Ectodermal cell (in vitro differentiated cells): ENCODE measurements at regions not wholly inside any gene's neighbourhood (a gene's known extent, or its start where the extent isn't known, plus 50 kb on each side); places are given as distances from the start of the nearest gene placed in this dataset.

Experiments used
- H3K27ac ChIP-seq: 2 replicates; pipeline ENCODE4 v1.7.0; 2013; ENCODE audit warnings: mild to moderate bottlenecking, low read depth, low read length; ENCODE audit not compliant: insufficient read depth, poor library complexity, severe bottlenecking
- H3K27me3 ChIP-seq: 2 replicates; pipeline ENCODE4 v1.7.0; 2013; ENCODE audit warnings: mild to moderate bottlenecking, low read length; ENCODE audit not compliant: insufficient read depth, control insufficient read depth, poor library complexity, severe bottlenecking
- H3K36me3 ChIP-seq: one replicate; pipeline ENCODE4 v1.7.0; 2013; ENCODE audit warnings: low read length; ENCODE audit not compliant: control insufficient read depth, insufficient read depth
- H3K4me1 ChIP-seq: one replicate; pipeline ENCODE4 v1.7.0; 2013; ENCODE audit warnings: low read length; ENCODE audit not compliant: control insufficient read depth, insufficient read depth
- H3K4me3 ChIP-seq: 2 replicates; pipeline ENCODE4 v1.7.0; 2013; ENCODE audit warnings: low read depth, low read length, control low read depth; ENCODE audit not compliant: insufficient read depth
- H3K9me3 ChIP-seq: 2 replicates; pipeline ENCODE4 v1.7.0; 2013; ENCODE audit warnings: mild to moderate bottlenecking, low read length, moderate library complexity; ENCODE audit not compliant: control insufficient read depth
- WGBS, 2 experiments: methylation state at CpG; one replicate each; pipeline ENCODE4 v1.1.7; 2013; ENCODE audit warnings: missing lambda C conversion rate in 2 of 2; 5-methylcytosine and 5-hydroxymethylcytosine counted together

DNA sequence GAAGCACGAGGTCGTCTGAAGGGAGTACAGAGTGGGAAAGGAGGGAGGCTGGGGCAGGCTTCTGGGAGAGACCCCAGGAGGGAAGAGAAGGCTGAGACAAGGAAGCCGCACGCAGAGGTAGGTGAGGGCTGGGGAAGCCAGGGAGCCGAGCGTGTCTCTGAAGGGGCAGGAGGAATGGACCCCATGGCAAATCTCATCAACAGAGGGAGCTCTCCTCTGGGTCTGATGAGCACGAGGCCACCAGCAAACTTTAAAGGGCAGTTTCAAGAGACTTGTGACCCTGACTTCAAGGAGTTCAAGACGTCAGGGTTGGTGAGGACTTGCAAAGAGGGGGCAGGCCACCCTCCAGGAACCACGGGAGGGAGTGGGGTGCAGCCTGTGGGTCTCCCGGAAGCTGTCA is 326.2 kb upstream of the IRX2 start:
- no peaks in the 10 kb centered on the region for H3K9me3 ChIP-seq
- H3K4me3 ChIP-seq = no peak overlapping the region
- no peaks in the 10 kb centered on the region for H3K36me3 ChIP-seq
- no peak overlapping the region for H3K27ac ChIP-seq
- no peaks in the 10 kb centered on the region for H3K27me3 ChIP-seq
- 87 to 89% methylated on average over 10 of the region's 10 CpGs for WGBS, 2 experiments
- no peaks in the 10 kb centered on the region for H3K4me1 ChIP-seq

DNA sequence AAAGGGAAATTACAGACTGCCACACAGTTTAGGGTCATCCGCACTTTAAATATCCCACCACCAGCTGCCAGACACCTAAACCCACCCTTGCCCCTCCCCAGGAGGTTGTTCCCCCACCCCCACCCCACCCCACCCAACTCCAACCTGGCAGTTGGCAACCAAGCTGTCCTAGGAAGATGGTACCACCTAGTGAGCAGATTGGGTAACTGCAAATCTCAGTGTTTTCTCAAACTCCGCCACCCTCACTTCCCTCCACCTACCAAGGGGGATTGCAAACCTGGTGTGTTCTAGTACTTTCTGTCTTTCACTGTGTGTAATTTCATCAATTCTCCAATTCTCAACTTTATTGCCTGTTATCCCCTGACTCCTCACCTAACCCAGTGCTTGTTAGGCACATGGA is 323.8 kb upstream of the IRX2 start:
- Histone ChIP-seq H3K4me1 (no peaks in the 10 kb centered on the region), H3K27ac (no peak overlapping the region), H3K27me3 (no peaks in the 10 kb centered on the region), H3K4me3 (no peak overlapping the region), H3K9me3 (no peaks in the 10 kb centered on the region), H3K36me3 (no peaks in the 10 kb centered on the region)
- 71 to 75% methylated on average over 2 of the region's 2 CpGs for WGBS, 2 experiments

DNA sequence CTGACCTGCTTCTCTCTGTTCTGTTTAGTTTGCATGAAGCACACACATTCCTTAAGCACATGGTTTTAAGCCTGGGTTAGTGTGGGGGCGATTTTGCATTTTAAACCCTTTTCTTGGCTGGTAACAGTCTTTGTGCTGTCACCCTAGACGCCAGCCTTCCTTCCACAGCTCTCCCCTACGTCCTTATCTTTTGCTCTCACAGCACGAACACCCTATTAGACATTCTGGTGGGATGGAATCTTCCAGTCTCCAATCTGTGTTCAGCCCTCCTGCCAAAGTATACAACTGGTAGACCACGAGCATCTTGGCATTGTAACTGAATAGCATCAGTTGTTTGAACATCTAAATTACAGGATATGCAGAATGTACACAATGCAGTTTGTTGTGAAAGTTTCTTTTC is 316.9 kb upstream of the IRX2 start:
- H3K27me3 ChIP-seq = no peaks in the 10 kb centered on the region
- no peak overlapping the region for H3K4me3 ChIP-seq
- 71 to 73% methylated on average over 5 of the region's 5 CpGs for WGBS, 2 experiments
- H3K9me3 ChIP-seq = no peaks in the 10 kb centered on the region
- no peaks in the 10 kb centered on the region for H3K36me3 ChIP-seq
- H3K27ac ChIP-seq = no peak overlapping the region
- no peaks in the 10 kb centered on the region for H3K4me1 ChIP-seq

DNA sequence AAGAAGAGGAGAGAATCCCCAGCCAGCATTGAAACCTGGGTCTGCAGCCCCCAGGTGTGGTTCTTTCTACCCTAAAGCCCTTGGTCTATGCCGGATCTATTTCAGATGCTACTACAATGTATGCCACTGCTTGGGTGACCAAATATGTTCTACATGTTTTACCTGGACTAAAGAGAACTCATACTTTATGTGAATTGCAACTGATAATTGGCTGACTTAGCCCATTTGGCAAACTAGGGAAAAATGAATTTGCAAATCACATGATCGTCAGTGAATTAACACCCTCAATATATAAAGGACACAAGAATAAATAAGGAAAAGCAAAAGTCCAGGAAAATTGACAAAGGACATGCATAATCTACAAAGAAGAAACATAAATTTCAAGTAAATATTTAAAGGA is 308.8 kb upstream of the IRX2 start:
- Histone ChIP-seq H3K27me3 (no peaks in the 10 kb centered on the region), H3K27ac (no peak overlapping the region), H3K9me3 (no peaks in the 10 kb centered on the region), H3K4me3 (no peak overlapping the region), H3K36me3 (no peaks in the 10 kb centered on the region), H3K4me1 (no peaks in the 10 kb centered on the region)
- WGBS, 2 experiments = 50 to 64% methylated on average over 1 to 2 of the region's 2 CpGs

DNA sequence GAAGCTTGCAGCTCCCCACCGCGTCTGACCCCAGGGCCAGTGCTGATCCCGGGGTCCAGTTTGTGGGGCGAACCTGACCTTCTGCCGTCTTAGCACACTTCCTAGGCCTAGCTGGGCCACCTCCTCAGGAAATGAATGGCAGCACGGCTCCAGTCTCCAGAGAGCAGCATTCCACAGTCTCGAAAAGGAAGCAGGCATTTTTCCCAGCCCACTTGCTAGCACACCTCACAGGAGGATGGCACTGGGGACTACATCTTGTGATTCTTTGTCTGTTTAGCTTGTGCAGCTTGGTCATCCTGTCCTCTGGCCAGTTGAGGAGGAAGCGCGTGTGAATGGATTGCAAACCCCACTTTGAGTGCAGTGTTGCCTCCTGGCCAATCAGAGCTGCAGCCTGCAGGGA is 308.0 kb upstream of the IRX2 start:
- Histone ChIP-seq H3K4me1 (no peaks in the 10 kb centered on the region), H3K9me3 (no peaks in the 10 kb centered on the region), H3K27ac (no peak overlapping the region), H3K4me3 (no peak overlapping the region), H3K36me3 (no peaks in the 10 kb centered on the region), H3K27me3 (no peaks in the 10 kb centered on the region)
- WGBS, 2 experiments = 93 to 94% methylated on average over 9 of the region's 9 CpGs

DNA sequence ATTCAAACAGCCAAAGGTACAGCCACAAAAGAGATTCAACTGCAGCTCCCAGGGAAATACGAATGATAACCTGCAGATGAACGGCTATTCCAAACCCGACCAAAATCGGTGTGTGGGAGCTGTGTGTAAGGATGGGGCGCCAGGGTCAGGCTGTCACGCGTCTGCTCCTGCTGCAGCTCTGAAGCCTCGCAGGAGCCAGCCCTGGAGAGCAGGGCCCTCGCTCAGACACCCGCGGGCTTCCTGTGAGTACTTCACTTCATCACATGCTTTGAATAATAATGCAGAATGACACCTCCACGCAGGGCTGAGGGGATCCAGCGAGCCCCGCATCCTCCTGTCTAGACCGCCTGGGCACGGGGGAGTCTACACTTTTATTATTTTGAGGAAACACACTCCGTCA is 307.5 kb upstream of the IRX2 start:
- Histone ChIP-seq H3K9me3 (no peaks in the 10 kb centered on the region), H3K4me3 (no peak overlapping the region), H3K36me3 (no peaks in the 10 kb centered on the region), H3K27me3 (no peaks in the 10 kb centered on the region), H3K27ac (no peak overlapping the region), H3K4me1 (no peaks in the 10 kb centered on the region)
- 83 to 84% methylated on average over 17 of the region's 17 CpGs for WGBS, 2 experiments

DNA sequence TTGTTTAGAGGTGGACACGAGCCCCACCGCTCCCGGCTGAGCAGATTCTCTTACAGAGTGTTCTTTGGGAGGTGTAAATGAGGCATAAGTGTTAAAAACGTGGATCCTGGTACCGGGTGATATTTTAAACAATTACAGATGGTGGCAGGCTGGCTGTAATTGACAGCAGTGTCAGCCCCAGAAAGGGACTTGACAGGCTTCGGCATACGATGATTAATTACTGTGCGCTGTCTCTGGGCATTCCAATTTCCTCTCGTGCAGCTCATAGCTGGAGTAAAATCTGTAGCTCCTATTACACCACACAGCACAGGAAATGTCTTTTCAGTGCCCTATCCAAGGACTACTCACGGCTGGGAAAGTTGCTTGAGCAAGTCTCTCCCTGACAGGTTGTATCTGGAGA is 305.4 kb upstream of the IRX2 start:
- Histone ChIP-seq H3K27me3 (no peaks in the 10 kb centered on the region), H3K9me3 (no peaks in the 10 kb centered on the region), H3K4me1 (no peaks in the 10 kb centered on the region), H3K36me3 (no peaks in the 10 kb centered on the region), H3K4me3 (no peak overlapping the region), H3K27ac (no peak overlapping the region)
- 86 to 89% methylated on average over 10 of the region's 10 CpGs for WGBS, 2 experiments

DNA sequence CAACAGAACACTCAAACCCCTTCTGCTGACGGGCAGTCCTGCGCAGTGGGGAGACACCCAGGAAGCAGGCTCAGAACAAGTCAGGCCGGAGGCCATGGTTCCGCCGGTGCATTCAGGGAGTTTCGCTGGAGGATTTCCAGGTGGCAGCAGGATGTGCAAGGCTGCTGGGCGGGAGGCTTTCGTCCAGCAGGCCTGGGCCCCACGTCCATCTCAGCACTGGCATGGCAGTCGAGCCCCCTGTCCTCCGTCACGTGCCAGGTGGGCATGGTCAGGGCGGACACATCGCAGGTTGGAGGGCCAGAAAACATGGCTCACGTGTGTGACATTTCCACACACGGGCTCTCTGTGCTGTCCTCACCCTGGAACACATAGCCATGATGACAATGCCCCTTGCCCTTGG is 299.9 kb upstream of the IRX2 start:
- WGBS, 2 experiments = 93 to 94% methylated on average over 16 of the region's 16 CpGs
- no peaks in the 10 kb centered on the region for H3K4me1 ChIP-seq
- H3K4me3 ChIP-seq = no peak overlapping the region

DNA sequence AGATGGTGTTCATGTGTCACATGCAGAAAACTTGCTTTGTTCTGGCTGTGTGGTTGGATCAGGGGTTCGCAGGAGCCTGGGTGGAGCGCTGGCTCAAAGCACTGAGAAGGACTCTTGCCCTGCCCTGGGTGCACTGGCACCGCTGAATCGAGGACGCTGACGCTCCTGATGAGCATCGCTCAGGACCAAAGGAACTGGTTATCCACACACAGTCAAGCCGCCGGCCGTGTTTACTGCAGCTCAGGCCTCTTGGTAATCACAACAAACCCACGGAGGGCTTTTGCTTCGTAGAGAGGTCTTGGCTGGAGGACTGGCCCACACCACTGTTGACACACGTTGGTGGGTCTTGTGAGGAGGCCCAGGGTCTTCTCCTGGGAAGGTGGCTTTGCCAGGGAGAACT is 299.4 kb upstream of the IRX2 start:
- 94 to 96% methylated on average over 13 of the region's 13 CpGs for WGBS, 2 experiments
- H3K4me1 ChIP-seq = no peaks in the 10 kb centered on the region

More for the DNA sequence above, 299.9 kb upstream of the IRX2 start:
- no peaks in the 10 kb centered on the region for H3K36me3 ChIP-seq
- no peak overlapping the region for H3K27ac ChIP-seq
- no peaks in the 10 kb centered on the region for H3K9me3 ChIP-seq
- no peaks in the 10 kb centered on the region for H3K27me3 ChIP-seq

DNA sequence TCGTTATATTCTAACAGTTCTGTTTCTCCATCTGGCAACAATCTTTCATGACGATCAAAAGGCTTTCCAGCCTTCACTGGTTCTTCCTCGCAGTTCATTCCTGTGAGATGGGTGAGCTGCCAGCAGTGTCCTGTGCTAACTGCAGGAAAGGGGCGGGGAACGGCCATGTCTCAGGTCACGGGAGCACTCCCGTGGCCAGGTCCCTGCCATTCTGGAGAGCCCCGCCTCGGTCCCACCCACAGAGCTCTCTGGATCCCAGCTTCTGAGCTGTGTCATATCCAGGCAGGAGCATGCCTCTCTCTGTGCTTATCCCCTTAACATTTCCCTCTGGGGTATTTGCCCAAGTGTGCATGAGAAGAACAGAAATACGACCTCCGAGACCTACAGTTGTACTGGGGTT is 297.8 kb upstream of the IRX2 start:
- no peaks in the 10 kb centered on the region for H3K36me3 ChIP-seq
- no peaks in the 10 kb centered on the region for H3K9me3 ChIP-seq
- H3K4me1 ChIP-seq = no peaks in the 10 kb centered on the region
- H3K27ac ChIP-seq = no peak overlapping the region
- 91% methylated on average over 11 of the region's 11 CpGs for WGBS, 2 experiments
- no peak overlapping the region for H3K4me3 ChIP-seq
- H3K27me3 ChIP-seq = no peaks in the 10 kb centered on the region

More for the DNA sequence above, 299.4 kb upstream of the IRX2 start:
- H3K9me3 ChIP-seq = no peaks in the 10 kb centered on the region
- no peak overlapping the region for H3K4me3 ChIP-seq
- H3K27ac ChIP-seq = no peak overlapping the region
- H3K36me3 ChIP-seq = no peaks in the 10 kb centered on the region
- H3K27me3 ChIP-seq = no peaks in the 10 kb centered on the region

DNA sequence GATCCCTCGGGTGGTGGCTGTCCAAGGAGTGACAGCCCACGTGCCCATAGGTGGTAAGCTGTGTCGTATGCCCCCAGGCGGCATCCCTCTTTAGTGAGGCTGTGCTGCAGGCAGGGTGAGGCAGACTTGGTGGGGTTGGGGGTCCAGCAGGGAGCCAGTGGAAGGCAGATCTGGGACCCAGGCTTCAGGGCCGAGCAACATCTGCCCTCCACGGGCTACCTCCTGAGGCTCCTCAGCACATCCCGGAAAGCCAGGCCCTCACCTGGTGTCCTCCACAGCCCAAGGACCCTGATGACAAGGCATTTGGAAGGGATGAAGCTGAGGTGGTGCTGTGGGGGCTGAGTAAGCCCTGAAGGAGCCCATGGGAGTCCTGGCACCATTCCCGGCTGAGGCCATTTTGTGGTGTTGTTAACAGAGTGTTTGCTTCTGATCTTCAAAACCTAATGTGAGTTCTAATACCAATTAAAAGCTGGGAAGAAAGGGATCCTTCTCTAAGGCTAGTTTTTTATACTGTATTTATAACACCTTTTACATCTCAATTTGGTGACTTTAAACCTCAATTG is 295.8 kb upstream of the IRX2 start:
- H3K4me3 ChIP-seq = no peak overlapping the region
- no peaks in the 10 kb centered on the region for H3K36me3 ChIP-seq
- no peaks in the 10 kb centered on the region for H3K4me1 ChIP-seq
- H3K9me3 ChIP-seq = no peaks in the 10 kb centered on the region
- H3K27ac ChIP-seq = no peak overlapping the region
- WGBS, 2 experiments = 95 to 96% methylated on average over 8 of the region's 8 CpGs
- H3K27me3 ChIP-seq = no peaks in the 10 kb centered on the region
